Astrocyte (in vitro differentiated cells and primary cell): ENCODE measurements at regions not wholly inside any gene's neighbourhood (a gene's known extent, or its start where the extent isn't known, plus 50 kb on each side); places are given as distances from the start of the nearest gene placed in this dataset.

Experiments used
- DNase-seq: peaks from one replicate; pipeline ENCODE4 v3.0.0-alpha.2; 2010; ENCODE audit warnings: low read depth
- FAIRE-seq: peaks from 2 replicates; lab custom pipeline; 2011; peaks lifted over from hg19 to GRCh38; lab: Jason Lieb, UNC
- H2AFZ ChIP-seq: 2 replicates; pipeline ENCODE4 v1.6.0; 2012; ENCODE audit warnings: low read depth, low read length, inconsistent platforms
- H3K27ac ChIP-seq: 2 replicates; pipeline ENCODE4 v1.5.1; 2011; ENCODE audit warnings: low read depth, low read length, inconsistent platforms
- H3K27me3 ChIP-seq: 2 replicates; pipeline ENCODE4 v1.6.0; 2011; ENCODE audit warnings: low read length, inconsistent platforms; ENCODE audit not compliant: insufficient read depth
- H3K36me3 ChIP-seq: 2 replicates; pipeline ENCODE4 v1.5.1; 2011; ENCODE audit warnings: low read length, inconsistent platforms; ENCODE audit not compliant: insufficient read depth
- H3K4me1 ChIP-seq: 2 replicates; pipeline ENCODE4 v1.5.1; 2011; ENCODE audit warnings: low read length, inconsistent platforms; ENCODE audit not compliant: insufficient read depth
- H3K4me2 ChIP-seq: 2 replicates; pipeline ENCODE4 v1.6.0; 2012; ENCODE audit warnings: low read length, inconsistent platforms
- H3K4me3 ChIP-seq: 2 replicates; pipeline ENCODE4 v1.5.1; 2011; ENCODE audit warnings: low read depth, mild to moderate bottlenecking, low read length, inconsistent platforms; ENCODE audit not compliant: insufficient read depth
- H3K79me2 ChIP-seq: 2 replicates; pipeline ENCODE4 v1.6.0; 2012; ENCODE audit warnings: mild to moderate bottlenecking, low read length, inconsistent platforms; ENCODE audit not compliant: insufficient read depth
- H3K9ac ChIP-seq: 2 replicates; pipeline ENCODE4 v1.6.0; 2012; ENCODE audit warnings: mild to moderate bottlenecking, low read length, inconsistent platforms
- H3K9me3 ChIP-seq: 2 replicates; pipeline ENCODE4 v1.5.1; 2012; ENCODE audit warnings: low read depth, mild to moderate bottlenecking, low read length, inconsistent platforms; ENCODE audit not compliant: insufficient read depth
- H4K20me1 ChIP-seq: 2 replicates; pipeline ENCODE4 v1.6.0; 2012; ENCODE audit warnings: low read length, inconsistent platforms; ENCODE audit not compliant: insufficient read depth
- H3K27ac Mint-ChIP-seq: one replicate; pipeline ENCODE4 v1.8.0; 2021; ENCODE audit warnings: mild to moderate bottlenecking, mixed read lengths; ENCODE audit not compliant: unreplicated experiment
- H3K27me3 Mint-ChIP-seq: one replicate; pipeline ENCODE4 v1.8.0; 2021; ENCODE audit warnings: low read depth, mixed read lengths; ENCODE audit not compliant: unreplicated experiment
- H3K36me3 Mint-ChIP-seq: one replicate; pipeline ENCODE4 v1.8.0; 2021; ENCODE audit warnings: low read depth, mixed read lengths; ENCODE audit not compliant: unreplicated experiment
- H3K4me1 Mint-ChIP-seq: one replicate; pipeline ENCODE4 v1.8.0; 2021; ENCODE audit warnings: low read depth, mixed read lengths; ENCODE audit not compliant: unreplicated experiment
- H3K4me3 Mint-ChIP-seq: one replicate; pipeline ENCODE4 v1.8.0; 2021; ENCODE audit warnings: mild to moderate bottlenecking, moderate library complexity, mixed read lengths; ENCODE audit not compliant: unreplicated experiment
- H3K9me3 Mint-ChIP-seq: one replicate; pipeline ENCODE4 v1.8.0; 2021; ENCODE audit warnings: mild to moderate bottlenecking, mixed read lengths; ENCODE audit not compliant: unreplicated experiment
- EZH2 ChIP-seq: IDR thresholded peaks from 2 replicates; pipeline ENCODE4 v1.6.1; 2012; ENCODE audit warnings: mild to moderate bottlenecking, low read length, inconsistent platforms; ENCODE audit not compliant: insufficient read depth
- TF ChIP-seq, protein P1 (sequence below): IDR thresholded peaks from 2 replicates; pipeline ENCODE4 v1.5.1; 2011; ENCODE audit warnings: low read depth, mild to moderate bottlenecking, inconsistent platforms, low read length, moderate library complexity; ENCODE audit not compliant: insufficient read depth

DNA sequence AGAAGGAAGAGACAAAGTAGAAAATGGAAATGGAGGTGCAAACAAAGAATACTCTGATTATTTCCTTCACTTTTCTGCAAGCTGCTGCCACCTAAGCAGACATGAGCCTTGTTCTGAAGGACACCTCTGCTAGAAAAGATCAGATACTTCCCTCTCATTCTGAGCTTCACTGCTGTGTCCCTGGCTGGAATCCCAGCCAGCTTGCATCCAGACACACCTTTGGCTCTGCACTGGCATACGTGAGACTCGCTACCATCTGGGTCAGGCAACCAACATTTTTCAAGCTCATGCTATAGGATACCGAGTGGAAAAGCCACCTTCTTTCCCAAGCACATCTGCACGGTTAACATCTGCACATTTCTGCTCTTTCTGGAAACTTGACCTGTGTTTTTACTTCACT lies 166.7 kb upstream of the SUCLG2 start:
- no peaks in the 10 kb centered on the region for H3K36me3 ChIP-seq
- H3K27ac Mint-ChIP-seq, result no peak overlapping the region
- H4K20me1 ChIP-seq, result no peaks in the 10 kb centered on the region
- no peaks in the 10 kb centered on the region for H3K27me3 ChIP-seq
- no peak for DNase-seq
- no peaks in the 10 kb centered on the region for H3K4me1 ChIP-seq
- no peaks in the 10 kb centered on the region for H3K4me1 Mint-ChIP-seq
- no peak overlapping the region for H3K9ac ChIP-seq
- no peak overlapping the region for H3K27ac ChIP-seq
- H3K36me3 Mint-ChIP-seq, result no peaks in the 10 kb centered on the region
- no peak overlapping the region for H2AFZ ChIP-seq
- TF ChIP-seq, protein P1, sequence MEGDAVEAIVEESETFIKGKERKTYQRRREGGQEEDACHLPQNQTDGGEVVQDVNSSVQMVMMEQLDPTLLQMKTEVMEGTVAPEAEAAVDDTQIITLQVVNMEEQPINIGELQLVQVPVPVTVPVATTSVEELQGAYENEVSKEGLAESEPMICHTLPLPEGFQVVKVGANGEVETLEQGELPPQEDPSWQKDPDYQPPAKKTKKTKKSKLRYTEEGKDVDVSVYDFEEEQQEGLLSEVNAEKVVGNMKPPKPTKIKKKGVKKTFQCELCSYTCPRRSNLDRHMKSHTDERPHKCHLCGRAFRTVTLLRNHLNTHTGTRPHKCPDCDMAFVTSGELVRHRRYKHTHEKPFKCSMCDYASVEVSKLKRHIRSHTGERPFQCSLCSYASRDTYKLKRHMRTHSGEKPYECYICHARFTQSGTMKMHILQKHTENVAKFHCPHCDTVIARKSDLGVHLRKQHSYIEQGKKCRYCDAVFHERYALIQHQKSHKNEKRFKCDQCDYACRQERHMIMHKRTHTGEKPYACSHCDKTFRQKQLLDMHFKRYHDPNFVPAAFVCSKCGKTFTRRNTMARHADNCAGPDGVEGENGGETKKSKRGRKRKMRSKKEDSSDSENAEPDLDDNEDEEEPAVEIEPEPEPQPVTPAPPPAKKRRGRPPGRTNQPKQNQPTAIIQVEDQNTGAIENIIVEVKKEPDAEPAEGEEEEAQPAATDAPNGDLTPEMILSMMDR, result no peak
- no peak for TF ChIP-seq EZH2
- no peak overlapping the region for H3K4me2 ChIP-seq
- no peaks in the 10 kb centered on the region for H3K9me3 ChIP-seq
- H3K9me3 Mint-ChIP-seq, result no peaks in the 10 kb centered on the region
- no peaks in the 10 kb centered on the region for H3K79me2 ChIP-seq
- FAIRE-seq, result no peak
- H3K27me3 Mint-ChIP-seq, result peaks cover 3% of the 10 kb centered on the region
- no peak overlapping the region for H3K4me3 ChIP-seq
- no peak overlapping the region for H3K4me3 Mint-ChIP-seq

DNA sequence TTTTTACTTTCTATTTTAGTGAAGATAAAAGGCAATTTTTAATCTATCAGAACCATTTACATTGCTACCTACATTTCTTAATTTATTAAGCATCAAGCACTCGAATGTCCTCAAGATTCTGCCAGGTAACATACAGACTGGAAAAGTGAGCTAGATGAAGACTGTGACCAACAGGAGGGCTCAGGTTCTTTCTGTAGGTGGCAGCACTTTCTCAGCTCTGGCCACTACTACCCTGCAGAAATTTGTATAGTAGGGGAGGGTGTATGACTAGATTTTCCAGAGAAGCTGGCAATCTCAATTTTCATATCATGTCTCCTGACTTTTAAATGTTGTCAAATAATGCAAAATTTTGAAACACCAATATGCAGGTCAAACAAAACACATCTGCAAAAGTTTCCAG lies 165.0 kb upstream of the SUCLG2 start:
- Histone ChIP-seq H3K9ac (no peak overlapping the region), H3K27me3 (no peaks in the 10 kb centered on the region), H3K4me2 (no peak overlapping the region), H3K79me2 (no peaks in the 10 kb centered on the region), H4K20me1 (no peaks in the 10 kb centered on the region), H3K27ac (no peak overlapping the region), H2AFZ (no peak overlapping the region), H3K36me3 (no peaks in the 10 kb centered on the region), H3K9me3 (no peaks in the 10 kb centered on the region), H3K4me3 (no peak overlapping the region), H3K4me1 (no peaks in the 10 kb centered on the region)
- no peaks in the 10 kb centered on the region for H3K36me3 Mint-ChIP-seq
- H3K27ac Mint-ChIP-seq, result no peak overlapping the region
- peaks cover 3% of the 10 kb centered on the region for H3K27me3 Mint-ChIP-seq
- FAIRE-seq (no peak), DNase-seq (no peak)
- no peaks in the 10 kb centered on the region for H3K9me3 Mint-ChIP-seq
- H3K4me3 Mint-ChIP-seq, result no peak overlapping the region
- TF ChIP-seq, protein P1, result no peak
- no peak for TF ChIP-seq EZH2
- H3K4me1 Mint-ChIP-seq, result no peaks in the 10 kb centered on the region

DNA sequence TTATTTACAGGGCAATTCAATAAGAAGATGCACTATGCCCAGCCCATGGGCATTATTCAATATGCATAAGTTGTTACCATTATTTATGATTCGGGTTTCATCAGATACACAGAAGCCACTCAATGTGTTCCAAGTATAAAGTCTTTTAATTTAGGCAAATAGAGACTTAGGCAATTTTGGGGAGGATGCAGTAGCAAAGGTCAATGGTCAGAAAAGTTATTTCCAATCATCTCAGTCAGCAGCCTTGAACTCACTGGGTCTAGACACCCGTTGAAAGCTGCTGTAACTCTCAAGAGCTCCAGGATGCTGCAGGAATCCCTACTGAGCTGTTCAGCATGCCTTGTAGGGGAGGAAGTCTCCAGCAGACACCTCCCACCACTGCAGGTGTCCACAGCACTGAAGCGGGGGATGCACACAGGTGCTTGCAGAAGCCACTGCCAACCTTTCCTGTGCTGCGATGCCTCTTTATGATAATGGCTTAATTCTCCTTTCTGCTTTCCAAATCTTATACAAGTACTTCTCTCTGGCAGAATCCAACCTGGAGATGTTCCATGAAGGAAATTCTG lies 155.0 kb upstream of the SUCLG2 start:
- Histone ChIP-seq H3K4me1 (no peaks in the 10 kb centered on the region), H3K27me3 (no peaks in the 10 kb centered on the region), H3K27ac (no peak overlapping the region), H3K36me3 (no peaks in the 10 kb centered on the region), H4K20me1 (no peaks in the 10 kb centered on the region), H3K9ac (no peak overlapping the region), H3K4me3 (no peak overlapping the region), H3K4me2 (no peak overlapping the region), H2AFZ (no peak overlapping the region), H3K79me2 (no peaks in the 10 kb centered on the region), H3K9me3 (no peaks in the 10 kb centered on the region)
- Mint-ChIP-seq H3K36me3 (no peaks in the 10 kb centered on the region), H3K27ac (no peak overlapping the region), H3K4me1 (peaks cover under 1% of the 10 kb centered on the region), H3K4me3 (no peak overlapping the region), H3K9me3 (no peaks in the 10 kb centered on the region), H3K27me3 (no peaks in the 10 kb centered on the region)
- FAIRE-seq (no peak), DNase-seq (no peak)
- no peak for TF ChIP-seq EZH2
- TF ChIP-seq, protein P1, result no peak
